ELR (cell line): ENCODE measurements at regions not wholly inside any gene's neighbourhood (a gene's known extent, or its start where the extent isn't known, plus 50 kb on each side); places are given as distances from the start of the nearest gene placed in this dataset.
"Not testable (repeated sequence)": the region's sequence is repeated elsewhere in the genome, so short reads cannot be mapped to it uniquely, and the experiment has no call there.

Experiments
- DNase-seq: peaks from one replicate; pipeline ENCODE4 v3.0.0-alpha.2; 2015; ENCODE audit warnings: low read depth

DNA sequence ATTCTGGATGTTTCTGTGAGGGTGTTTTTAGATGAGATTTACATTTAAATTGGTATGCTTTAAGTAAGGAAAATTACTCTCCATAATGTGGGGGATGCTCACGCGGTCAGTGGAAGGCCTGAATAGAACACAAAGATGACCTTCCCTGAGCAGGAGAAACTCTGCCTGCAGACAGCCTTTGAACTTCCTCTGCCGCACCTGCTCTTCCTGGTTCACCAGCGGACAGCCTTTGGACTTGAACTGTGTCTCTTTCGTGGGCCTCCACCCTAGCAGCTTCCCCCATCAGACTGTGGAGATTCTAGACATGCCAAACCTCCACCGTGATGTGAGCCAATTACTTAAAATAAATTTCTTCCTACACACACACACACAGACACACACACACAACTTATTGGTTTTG is 210.7 kb downstream of the EFCAB11 start:
- DNase-seq: no peak

DNA sequence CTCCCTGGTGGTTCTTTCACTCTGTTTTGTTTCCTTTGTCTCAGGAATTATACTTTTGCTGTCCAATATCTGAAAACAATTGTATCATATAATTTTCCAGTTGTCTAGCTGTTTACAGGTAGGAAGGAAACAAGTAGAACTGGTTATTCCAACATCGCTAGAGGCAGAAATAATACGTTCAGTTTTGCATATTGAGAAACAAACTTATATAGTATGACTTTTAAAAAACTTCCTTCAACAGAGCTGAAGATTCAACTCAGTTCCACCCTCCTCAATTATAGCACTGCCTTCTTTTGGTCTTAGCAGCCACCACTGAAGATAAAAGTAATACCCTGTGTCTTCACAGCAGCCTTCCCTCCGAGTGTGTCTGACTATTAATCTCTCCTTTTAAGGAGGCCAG is 214.3 kb downstream of the EFCAB11 start:
- no peak for DNase-seq

DNA sequence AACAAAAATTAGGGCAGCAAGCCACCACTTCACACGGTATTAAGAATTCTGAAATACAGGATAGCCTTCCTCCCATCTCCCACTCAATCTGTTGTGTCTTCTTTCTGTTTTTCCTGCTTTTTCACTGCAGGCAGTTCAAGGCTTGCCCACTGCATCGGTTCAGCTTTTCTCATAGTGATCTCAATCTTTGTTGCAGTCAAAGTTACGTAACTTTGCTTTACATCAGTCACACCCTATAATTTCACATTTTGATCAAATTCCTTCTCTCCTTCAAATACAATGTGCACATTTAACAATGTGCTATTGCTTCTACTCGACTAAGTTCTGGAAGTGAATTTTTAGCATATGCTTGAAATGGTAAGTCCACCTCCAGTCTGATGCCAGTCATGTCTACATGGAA is 217.6 kb downstream of the EFCAB11 start:
- no peak for DNase-seq

DNA sequence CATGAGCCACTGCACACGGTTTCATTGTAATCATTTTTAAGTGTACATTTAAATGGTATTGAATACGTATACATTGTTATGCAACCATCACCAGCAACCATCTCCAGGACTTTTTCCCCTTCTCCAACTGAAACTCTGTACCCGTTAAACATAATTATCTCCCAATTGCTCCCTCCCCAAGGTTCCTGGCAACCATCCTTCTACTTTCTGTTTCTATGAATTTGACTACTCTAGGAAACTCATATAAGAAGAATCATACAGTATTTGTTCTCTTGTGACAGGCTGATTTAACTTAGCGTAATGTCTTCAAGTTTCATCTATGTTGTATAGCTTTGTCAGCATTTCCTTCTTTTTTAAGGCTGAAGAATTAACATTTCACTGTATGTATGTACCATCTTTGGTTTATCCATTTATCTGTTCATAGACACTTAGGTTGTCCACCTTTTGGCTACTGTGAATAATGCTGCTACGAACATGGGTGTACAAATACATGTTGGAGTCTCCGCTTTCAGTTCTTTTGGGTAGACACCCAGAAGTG is 223.1 kb downstream of the EFCAB11 start:
- no peak for DNase-seq

DNA sequence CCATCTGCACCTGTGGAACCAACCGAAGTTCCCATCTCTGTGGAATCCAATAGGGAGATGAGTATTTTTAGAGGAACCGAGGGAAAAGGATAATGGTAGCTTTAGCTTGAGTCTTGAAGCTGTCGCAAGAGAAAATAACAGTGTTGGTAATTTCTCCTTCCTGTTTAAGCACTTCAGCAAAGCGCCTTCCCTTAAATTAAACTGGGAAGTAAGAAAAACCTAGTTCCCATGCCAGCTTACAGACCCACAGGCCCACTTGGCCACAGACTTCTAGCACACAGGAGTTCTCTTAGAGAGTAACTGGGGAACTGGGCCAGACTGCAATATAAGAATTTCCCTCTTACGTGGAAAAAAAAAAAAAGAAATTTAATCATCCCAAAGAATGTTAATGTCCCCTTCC is 223.8 kb downstream of the EFCAB11 start:
- DNase-seq: no peak

DNA sequence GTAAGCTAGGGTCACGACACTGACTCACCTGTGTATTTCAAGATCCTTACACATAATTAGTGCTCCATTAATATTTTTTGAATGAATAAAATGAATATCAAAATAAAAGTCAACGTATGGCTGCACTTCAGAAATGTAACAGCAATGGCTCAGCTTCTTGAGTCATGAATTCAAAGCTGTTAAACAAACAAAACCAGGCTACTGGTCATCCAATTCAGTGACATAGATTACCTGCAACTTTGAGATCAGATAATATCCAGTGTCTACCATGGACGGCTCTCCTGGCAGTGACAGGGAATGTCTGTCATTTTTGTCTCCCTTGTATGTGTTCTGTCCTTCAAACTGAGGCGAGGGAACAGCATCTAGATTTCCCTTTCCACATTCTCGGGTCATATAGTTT is 225.6 kb downstream of the EFCAB11 start:
- DNase-seq: no peak

DNA sequence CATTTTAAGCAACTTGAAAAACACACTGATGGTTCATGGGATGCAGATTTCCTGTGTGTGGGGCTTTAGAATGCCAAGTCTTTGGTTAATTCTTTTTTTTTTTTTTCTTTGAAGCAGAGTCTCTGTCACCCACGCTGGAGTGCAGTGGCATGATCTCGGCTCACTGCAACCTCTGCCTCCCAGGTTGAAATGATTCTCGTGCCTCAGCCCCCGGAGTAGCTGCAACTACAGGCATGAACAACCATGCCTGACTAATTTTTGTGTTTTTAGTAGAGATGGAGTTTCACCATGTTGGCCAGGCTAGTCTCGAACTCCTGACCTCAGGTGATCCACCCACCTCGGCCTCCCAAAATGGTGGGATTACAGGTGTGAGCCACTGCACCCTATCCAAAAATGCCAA is 228.3 kb downstream of the EFCAB11 start:
- DNase-seq: not testable (repeated sequence)

DNA sequence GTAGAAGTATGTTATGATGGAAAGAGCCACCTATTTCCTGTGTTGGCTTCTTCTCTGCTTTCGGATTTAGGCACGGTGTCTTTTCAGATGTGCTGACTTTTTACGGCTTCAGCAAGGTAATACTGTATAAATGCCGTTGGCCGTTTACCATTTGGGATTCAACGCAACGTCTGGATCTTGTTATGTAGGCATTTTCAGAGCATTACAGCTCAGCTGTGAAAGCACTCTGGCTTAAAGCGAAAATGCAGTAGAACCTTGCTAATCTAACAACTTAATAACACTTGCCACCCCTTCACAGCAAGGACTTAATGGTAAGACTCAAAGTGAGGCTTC is 229.9 kb downstream of the EFCAB11 start:
- DNase-seq: no peak

DNA sequence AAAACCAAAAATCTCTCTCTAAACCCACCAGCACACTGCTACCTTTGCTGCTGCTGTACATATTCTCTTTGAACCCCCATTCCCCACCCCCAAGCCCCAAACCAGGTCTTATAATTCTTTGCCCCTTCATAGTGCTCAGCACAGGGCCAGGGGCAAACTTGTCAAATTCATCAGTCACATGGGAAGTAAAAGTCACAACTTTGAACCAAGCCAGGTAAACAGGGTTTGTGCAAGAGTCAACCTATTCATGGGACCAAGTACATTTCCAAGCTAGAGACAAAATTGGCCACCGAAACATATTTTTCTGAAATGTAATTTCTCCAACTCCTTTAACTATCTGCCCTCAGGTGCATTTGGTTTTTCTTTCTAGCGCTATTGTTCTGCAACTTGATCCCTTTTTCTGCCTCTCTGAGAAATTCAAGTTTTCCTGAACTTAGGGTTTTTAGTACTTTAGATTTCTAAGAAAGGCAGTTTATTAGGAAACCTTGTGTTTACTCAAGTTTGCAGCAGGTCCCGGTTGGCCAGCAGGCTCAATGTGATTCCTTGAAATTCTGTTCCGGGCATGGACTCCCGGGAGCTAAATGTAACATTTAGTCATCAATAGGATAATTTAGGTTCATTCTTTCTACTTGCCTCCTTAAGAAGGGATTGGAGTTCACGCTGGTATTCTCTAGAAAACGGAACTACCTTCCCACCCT is 230.5 kb downstream of the EFCAB11 start:
- DNase-seq: no peak

DNA sequence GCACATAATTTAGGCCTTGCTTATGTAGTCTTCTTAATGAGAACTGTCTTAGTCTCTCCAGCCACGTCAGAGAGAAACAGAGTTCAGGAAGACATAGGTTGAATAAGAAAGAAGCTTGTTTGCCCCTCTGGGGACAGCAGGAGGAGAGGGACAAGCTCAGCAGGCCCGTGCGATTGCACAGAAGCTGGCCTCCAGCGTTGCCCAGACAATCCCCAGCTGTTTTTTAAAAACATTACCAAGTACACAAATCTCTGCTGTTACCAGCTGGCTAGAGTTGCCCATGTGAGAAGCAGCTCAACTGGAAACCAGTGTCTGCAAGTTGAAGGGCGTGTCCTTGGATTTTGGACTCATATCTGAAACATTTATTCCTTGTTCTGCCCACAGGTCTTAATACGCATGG is 232.6 kb downstream of the EFCAB11 start:
- no peak for DNase-seq

DNA sequence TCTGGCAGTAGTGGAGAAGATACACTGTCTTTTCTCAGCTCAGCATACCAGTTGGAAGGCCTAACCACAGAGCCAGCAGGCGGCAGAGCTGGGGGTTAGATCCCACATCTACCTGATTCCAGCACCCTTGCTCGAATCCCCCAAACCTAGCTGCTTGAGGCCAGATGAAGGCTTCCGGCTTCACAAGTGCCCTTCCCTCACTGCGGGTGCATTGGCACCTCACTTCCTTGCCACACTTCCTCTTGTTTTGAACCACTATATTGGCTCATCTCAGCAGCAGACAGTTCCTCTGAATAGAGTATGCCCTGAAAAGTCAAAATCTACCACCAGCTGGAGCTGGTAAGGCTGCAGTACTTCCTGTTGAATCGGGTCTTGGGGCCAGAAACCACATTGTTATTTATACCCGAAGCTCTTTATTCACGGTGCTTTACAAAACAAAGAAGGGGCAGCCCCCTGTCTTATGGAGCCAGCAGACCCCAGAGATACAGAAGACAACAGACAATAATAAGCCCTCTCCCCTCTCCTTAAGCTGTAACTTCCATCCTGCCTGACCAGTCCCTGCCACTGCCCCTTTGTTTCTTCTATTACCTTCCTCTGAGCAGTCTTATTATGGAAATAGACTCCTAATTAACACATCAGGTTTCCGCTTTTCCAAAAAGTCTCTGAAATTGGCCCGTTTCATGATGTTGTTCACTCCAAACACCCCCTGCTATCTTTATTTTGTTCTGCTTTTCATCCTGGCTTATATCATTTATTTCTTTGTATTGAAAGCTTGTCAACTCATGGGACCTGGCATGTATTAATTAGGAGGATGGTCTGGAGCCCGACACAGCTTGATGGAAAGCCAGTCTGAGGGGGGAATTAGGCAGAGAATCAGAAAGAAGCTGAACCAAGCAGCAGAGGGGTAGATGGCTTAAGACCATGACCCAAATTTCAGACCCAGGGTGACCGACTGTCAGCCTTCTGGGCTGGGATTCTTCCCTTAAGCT is 233.5 kb downstream of the EFCAB11 start:
- DNase-seq: no peak

DNA sequence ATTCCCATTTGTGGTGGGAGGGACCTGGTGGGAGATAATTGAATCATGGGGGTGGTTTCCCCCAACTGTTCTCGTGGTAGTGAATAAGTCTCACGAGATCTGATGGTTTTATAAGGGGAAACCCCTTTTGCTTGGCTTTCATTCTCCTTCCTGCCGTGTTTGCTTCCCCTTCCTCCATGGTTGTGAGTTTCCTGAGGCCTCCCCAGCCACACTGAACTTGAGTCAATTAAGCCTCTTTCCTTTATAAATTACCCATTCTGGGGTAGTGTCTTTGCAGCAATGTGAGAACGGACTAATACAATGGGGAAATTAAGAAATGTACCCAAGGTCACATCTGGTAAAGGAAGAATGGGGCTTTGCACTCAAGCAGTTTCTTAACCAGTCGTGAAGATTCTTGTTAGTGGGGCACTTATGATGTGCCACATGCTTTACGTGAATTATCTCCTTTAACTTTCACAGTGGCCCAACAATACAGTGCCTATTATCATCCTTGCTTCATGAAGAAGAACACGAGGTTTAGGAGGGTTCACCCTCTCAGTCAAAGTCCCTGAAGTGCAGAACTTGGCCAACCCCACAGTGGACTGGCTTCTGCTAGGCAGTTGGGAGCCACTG is 234.3 kb downstream of the EFCAB11 start:
- no peak for DNase-seq

DNA sequence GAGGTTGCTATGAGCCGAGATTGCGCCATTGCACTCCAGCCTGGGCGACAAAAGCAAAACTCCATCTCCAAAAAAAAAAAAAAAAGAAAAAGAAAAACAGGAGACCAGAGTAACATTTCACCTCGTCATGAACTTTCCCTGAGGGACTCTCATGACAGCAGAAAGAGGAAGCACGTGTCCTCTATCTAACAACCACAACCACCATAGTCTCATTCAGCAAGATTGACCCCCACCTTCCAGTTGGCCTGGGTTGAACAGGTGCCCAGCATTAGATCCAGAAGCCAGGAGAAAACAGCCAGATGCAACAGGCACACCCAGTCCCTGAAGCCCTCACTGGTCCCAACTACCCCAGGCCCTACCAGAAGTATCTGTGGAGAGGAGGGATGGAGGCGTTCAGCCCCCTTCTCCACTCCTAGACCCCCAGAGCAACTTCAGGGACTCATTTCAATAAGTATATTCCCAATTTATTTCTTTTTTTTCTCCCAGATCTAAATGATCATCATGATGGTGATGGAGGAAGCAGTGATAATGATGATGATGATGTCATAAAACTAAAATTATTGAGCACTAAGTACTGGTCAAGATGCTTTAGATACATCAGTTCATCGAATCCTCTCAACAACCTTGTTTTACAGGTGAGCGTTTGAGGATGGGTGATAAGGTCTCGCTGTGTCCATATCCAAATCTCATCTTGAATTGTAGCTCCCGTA is 235.0 kb downstream of the EFCAB11 start:
- DNase-seq: no peak

DNA sequence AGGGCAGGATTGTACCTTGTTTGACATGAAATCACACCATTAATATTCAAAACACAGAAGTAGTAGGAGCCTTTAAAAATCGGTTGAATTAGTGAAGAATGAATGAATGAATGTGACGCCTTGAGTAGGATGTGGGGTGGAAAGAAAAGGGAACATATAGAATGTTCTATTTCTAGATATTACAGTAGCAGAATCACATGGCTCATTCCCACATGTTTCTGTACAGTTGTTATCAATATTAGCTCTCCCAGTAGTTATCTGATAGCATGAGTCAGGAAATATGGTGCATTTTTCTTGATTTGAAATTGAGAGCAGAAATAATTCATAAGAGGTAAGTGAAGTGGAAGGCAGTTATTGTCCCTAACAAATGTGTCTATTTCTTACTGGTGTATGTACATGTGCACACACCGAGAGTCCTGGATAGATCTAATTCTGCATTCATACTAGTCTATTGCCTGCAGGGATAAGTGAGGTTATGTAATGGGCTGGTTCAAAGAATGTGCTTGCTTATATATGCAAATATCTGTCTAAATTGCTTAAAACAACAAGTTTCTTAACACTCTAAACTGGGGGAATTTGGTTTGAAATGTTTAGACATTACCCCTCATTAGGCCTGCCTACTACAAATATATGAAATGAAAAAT is 245.4 kb downstream of the EFCAB11 start:
- no peak for DNase-seq

DNA sequence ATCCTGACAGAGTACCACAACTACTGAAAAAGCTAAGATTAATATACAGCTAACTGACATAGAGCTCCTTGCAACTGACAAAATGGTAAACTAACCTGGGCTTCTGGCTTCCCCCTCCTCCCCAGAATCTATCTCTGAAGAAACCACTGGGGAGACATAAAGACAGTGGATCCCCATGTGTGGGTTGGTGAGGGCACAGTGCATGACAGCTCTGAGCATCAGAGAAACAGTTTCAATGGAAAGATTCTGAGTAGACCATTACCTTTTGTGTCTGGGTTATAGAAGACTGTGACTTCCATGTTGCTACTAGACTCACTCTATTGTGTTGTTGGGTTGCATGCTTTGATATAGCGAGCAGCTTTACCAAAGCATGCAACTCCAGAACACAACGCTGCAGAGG is 247.4 kb downstream of the EFCAB11 start:
- DNase-seq: no peak

DNA sequence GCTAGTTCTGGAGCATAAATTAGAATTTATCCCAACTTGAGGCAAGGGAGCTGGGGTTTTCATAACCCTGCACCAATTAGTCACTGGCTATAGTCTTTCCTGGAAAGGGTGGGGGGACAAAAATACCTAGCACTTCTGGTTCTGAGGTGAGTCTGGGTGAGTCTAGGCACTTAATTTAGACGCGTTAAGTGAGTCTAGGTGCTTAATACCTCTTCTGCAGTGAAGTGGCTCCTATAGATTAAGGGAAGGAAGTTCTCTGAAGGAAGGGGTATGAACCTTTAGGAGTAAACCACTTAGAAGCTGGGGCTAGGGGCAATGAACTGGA is 251.7 kb downstream of the EFCAB11 start:
- DNase-seq: no peak

DNA sequence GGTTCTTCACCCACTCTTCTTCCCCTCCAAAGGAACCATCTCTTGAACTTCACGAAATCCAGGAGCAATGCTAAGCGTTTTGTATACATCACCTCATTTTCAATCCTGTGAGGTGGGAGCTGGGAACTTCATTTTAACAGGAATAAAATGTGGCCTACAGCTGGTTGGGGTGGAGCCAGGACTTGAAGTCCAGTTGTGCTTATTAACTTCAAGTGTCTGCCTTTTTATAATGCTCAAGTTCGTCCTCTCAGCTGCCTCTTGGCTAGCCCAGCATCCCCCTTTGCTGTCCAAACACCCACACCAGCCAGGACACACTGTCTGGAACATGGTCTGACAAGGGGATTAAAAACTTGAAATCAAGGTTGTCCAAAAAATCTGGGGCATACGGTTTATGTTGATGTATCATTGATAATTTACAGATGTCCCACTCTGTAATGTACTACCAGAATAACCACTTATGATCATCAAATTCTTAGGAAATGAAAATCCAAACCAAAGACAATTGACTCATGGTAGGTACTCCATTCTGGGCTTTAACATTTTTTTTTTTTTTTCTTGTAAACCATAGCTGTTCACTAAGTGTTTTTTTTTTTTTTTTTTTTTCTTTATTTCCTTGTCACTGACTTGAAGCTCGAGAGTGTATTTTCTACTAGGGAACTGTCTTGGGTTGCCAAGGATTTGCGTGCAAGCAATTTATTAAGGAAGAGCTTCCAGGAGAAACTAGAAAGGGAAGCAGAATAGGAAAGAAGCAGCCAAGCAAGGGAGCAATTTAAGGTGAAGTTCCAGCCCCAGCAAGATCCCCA is 252.3 kb downstream of the EFCAB11 start:
- peak; percentile 27 for DNase-seq

DNA sequence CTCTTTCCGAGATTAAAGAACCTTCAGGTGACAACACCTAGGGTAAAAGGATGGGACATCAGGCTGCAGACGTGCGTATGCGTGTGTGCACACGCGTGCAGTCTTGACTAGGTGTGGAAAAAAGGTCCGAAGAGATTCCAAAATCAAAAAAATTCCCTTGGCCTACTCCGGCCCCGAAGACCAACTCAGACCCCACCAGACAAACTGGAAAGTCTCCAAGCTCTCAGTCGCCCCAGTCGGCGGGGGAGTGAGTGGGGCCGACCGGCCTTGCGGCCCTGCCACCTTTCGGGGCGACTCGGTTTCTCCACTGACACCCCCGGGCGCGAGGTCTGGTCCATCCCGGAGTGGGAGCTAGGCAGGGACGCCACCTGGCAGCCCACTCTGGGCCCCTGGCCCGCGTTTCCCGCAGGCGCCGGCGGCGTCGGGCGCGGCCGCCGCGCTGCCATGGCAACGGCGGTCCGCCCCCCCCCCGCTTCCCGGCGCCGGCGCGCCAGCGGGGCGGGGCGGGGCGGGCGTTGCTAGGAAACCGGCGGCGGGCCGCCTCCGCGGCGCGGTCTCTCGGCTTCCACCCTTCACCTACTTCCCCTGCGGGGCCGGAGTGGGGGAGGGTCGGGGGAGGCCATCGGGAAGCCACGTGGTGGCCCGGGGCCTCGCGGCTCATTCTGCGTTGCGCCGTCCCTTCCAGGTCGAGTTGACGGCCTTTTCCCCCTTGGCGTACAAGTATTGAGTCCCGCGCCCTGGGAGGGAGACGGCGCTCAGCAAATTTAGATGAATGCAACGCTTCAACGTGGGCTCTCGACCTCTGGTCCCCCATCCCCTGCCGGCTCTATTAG is 253.1 kb downstream of the EFCAB11 start:
- peak; percentile 72 for DNase-seq

DNA sequence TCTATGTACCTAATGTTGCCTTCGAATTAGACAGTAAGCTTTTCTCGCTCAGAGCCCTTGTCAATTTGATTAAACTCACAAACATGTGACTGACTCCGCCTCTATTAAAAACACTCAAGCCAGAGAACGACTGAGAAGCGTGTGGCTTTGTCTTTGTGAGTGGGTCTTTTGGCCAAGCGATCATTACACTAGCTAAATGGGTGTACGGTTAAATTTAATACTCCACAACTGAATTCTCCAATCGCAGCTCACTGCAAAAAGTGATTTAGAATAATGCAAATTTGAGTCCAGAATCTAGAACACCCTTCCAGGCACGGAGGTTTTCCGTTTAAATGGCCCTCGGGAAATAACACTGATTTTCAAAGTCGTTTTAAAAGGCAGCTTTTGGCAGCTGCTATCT is 253.7 kb downstream of the EFCAB11 start:
- no peak for DNase-seq

DNA sequence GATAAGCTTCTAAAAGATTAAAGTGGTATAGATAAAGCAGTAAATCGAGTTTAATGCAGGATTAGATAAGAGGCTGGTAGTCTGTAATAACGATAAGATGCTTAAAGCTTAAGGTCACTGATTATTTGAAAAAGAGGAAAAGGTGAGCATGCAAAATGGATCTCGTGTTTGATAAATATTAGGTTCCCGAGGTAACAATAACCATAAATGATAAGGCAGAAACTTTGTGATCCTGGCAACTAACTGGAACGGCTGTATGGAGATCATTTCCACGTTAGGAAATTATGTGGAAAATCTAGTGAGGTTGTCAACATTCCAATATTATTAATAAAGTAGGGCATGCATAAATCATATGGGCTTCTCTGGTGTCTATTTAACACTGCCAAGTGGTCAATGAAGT is 255.5 kb downstream of the EFCAB11 start:
- DNase-seq: no peak
